Esophagus squamous epithelium (tissue), 5 donors: ENCODE measurements at regions not wholly inside any gene's neighbourhood (a gene's known extent, or its start where the extent isn't known, plus 50 kb on each side); places are given as distances from the start of the nearest gene placed in this dataset.

ENCODE experiments used
- DNase-seq: peaks from one replicate; lab custom pipeline; 2025; lab: John Stamatoyannopoulos, UW
- H3K27ac ChIP-seq, 4 donors: fragments of 200-600 bp; sonication (generic); one replicate each; pipeline ENCODE4 v1.5.1; 2016 to 2019; ENCODE audit warnings: mild to moderate bottlenecking in 1 of 4
- H3K27me3 ChIP-seq, 4 donors: fragments of 200-600 bp; sonication (generic); 1 replicate in 3 of 4; 2 replicates in 1 of 4; pipeline versions ENCODE4 v1.5.1 to v1.6.0; 2017 to 2021; ENCODE audit warnings: antibody characterized with exemption in 1 of 4
- H3K36me3 ChIP-seq, 3 donors: fragments of 200-600 bp; sonication (generic); one replicate each; pipeline ENCODE4 v1.5.1; 2016 to 2019
- H3K4me1 ChIP-seq, 3 donors: fragments of 200-600 bp; sonication (generic); one replicate each; pipeline ENCODE4 v1.5.1; 2017 to 2019
- H3K4me3 ChIP-seq, 4 donors: fragments of 200-600 bp; sonication (generic); 1 replicate in 3 of 4; 2 replicates in 1 of 4; pipeline ENCODE4 v1.5.1; 2016 to 2019; ENCODE audit warnings: mild to moderate bottlenecking in 2 of 4, moderate library complexity in 1 of 4
- H3K9me3 ChIP-seq, 3 donors: fragments of 200-600 bp; sonication (generic); one replicate each; pipeline ENCODE4 v1.5.1; 2016 to 2019
- POLR2A ChIP-seq, 4 donors: fragments of 450-650 bp; IDR thresholded peaks; one replicate each; pipeline ENCODE4 v1.6.1; 2017; ENCODE audit warnings: antibody characterized with exemption in 4 of 4, mild to moderate bottlenecking in 4 of 4, moderate library complexity in 3 of 4
- WGBS, 2 donors: methylation state at CpG; one replicate each; pipeline ENCODE4 v1.1.5; 2018; 5-methylcytosine and 5-hydroxymethylcytosine counted together
- intact Hi-C: fragments of 100-400 bp; cut with DNase I; formaldehyde crosslinking; loops from one replicate; pipeline ENCODE4 v1.15.0; 2022
- TF ChIP-seq, protein P1 (sequence below), 6 experiments: fragments of 450-650 bp in 4 of 6; fragments of 200-600 bp in 2 of 6; sonication (generic) in 2 of 6; IDR thresholded peaks; one replicate each; pipeline ENCODE4 v1.5.1; 2016 to 2019; ENCODE audit warnings: antibody characterized with exemption in 6 of 6, mild to moderate bottlenecking in 4 of 6, moderate library complexity in 4 of 6
- donor health status: DM: yes; HTN: yes; CAD: no.

DNA sequence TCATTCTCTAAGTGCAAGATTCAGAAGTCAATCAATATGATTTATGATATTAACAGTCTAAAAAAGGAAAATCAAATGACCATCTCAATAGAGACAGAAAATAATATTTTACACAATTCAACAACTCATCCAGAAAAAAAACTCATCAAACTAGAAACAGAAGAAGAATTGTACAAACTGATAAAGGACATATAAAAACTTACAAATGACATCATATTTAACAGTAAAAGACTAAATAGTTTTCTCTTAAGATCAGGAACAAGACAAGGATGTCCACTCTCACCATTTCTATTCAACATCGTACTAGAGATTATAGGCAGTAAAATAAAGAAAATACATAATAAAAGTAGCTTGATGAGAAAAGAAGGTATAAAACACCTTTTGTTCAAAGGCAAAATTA is 527.3 kb downstream of the DACH1 start:
- no peak overlapping the region for H3K4me3 ChIP-seq
- intact Hi-C loops: no loop called here
- H3K9me3 ChIP-seq: no peaks in the 10 kb centered on the region
- H3K27me3 ChIP-seq: no peaks in the 10 kb centered on the region
- H3K36me3 ChIP-seq: no peaks in the 10 kb centered on the region
- DNase-seq: no peak
- no peak overlapping the region for H3K27ac ChIP-seq
- WGBS, 2 donors: 88 to 91% methylated on average over 1 of the region's 1 CpG
- TF ChIP-seq POLR2A (IDR thresholded peaks at IDR 0.05): no peak
- H3K4me1 ChIP-seq: no peaks in the 10 kb centered on the region

DNA sequence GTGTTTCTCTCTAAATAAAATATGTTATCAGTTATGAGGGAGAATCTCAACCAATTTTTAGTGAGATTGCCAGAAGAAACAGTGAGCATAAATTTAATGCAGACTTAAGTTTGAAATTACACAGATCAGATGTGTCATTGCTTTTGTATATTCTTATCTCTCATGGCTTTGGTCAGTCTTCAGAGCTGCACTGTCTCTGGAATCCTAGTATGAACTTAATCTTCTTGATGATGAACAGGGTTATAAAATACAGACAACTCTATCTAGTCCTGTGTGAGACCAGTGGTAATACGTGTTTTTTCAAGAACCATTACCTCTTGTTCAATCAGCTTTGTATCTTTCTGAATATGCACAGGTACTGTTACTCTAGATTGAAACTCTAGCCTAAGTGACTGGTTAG is 528.0 kb downstream of the DACH1 start:
- Histone ChIP-seq H3K36me3 (no peaks in the 10 kb centered on the region), H3K27me3 (no peaks in the 10 kb centered on the region), H3K9me3 (no peaks in the 10 kb centered on the region), H3K4me3 (no peak overlapping the region), H3K27ac (no peak overlapping the region), H3K4me1 (no peaks in the 10 kb centered on the region)
- no peak for DNase-seq
- no peak for TF ChIP-seq POLR2A (IDR thresholded peaks at IDR 0.05)
- TF ChIP-seq, protein P1, sequence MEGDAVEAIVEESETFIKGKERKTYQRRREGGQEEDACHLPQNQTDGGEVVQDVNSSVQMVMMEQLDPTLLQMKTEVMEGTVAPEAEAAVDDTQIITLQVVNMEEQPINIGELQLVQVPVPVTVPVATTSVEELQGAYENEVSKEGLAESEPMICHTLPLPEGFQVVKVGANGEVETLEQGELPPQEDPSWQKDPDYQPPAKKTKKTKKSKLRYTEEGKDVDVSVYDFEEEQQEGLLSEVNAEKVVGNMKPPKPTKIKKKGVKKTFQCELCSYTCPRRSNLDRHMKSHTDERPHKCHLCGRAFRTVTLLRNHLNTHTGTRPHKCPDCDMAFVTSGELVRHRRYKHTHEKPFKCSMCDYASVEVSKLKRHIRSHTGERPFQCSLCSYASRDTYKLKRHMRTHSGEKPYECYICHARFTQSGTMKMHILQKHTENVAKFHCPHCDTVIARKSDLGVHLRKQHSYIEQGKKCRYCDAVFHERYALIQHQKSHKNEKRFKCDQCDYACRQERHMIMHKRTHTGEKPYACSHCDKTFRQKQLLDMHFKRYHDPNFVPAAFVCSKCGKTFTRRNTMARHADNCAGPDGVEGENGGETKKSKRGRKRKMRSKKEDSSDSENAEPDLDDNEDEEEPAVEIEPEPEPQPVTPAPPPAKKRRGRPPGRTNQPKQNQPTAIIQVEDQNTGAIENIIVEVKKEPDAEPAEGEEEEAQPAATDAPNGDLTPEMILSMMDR (IDR thresholded peaks at IDR 0.05): no peak
- intact Hi-C loops: no loop called here
- WGBS, 2 donors: 54 to 72% methylated on average over 1 of the region's 1 CpG

DNA sequence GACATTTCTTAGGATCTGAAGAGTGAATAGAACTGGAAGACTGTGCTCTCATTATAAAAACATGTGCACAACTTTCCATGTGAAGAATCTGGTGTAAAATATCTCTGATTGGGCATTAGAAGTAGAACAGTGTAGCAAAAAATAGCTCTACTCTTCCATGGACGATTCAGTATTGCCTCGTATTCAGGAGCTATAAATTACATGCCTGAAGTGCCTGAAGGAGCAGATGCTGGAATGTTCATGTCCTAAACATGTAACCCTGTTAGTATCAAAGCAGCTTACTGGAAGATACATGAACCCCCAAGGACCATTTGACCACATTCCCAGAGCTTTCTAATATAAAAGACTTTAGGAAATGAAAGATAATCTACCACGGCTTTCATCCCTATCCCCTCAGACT is 528.9 kb downstream of the DACH1 start:
- Histone ChIP-seq H3K27ac (no peak overlapping the region), H3K27me3 (no peaks in the 10 kb centered on the region), H3K9me3 (no peaks in the 10 kb centered on the region), H3K4me3 (no peak overlapping the region), H3K4me1 (no peaks in the 10 kb centered on the region), H3K36me3 (no peaks in the 10 kb centered on the region)
- 73 to 79% methylated on average over 3 of the region's 3 CpGs for WGBS, 2 donors
- intact Hi-C loops: no loop called here
- DNase-seq: no peak
- no peak for TF ChIP-seq POLR2A (IDR thresholded peaks at IDR 0.05)
- TF ChIP-seq, protein P1 (IDR thresholded peaks at IDR 0.05): no peak

DNA sequence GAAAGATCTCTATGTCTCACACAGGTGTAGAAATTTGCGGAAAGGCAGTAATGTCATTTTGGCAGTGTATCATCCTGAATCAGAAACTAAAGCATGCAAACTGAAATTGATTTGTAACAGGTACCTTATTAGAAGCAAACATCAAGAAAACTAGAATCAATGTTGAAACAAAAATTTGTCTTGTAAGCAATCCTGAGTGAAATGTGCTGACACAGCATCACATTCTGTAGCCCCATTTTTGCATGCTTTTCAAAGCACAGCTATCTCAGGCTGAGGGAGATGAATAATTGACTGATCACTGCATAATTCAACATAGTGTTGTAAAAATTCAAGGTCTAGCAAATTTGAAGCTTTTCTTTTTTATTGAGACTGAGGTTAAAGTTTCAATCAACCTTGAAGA is 539.7 kb downstream of the DACH1 start:
- 83 to 91% methylated on average over 1 of the region's 1 CpG for WGBS, 2 donors
- TF ChIP-seq, protein P1 (IDR thresholded peaks at IDR 0.05): no peak
- TF ChIP-seq POLR2A (IDR thresholded peaks at IDR 0.05): no peak

DNA sequence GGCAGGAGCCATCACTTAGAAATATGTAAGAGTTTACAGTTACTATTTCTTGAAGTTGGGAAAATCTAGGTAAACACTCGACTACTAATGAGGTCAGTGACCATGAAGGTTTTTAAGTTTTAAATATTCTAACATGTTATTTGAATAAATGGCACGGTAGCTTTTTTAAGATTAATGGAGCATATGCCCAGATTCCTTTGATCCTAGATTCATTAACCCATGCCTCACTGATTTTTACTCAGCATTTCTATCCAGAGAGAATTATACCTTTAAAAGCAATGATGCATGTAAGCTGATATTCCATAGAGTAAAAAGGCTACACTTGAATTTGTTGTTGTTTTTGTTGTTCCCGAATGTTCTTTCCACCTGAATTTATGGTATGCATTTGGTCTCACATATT is 541.4 kb downstream of the DACH1 start:
- intact Hi-C loops: no loop called here
- no peak overlapping the region for H3K27ac ChIP-seq
- H3K36me3 ChIP-seq: no peaks in the 10 kb centered on the region
- H3K9me3 ChIP-seq: no peaks in the 10 kb centered on the region
- TF ChIP-seq POLR2A (IDR thresholded peaks at IDR 0.05): no peak
- TF ChIP-seq, protein P1 (IDR thresholded peaks at IDR 0.05): no peak
- no peak overlapping the region for H3K4me3 ChIP-seq
- no peaks in the 10 kb centered on the region for H3K4me1 ChIP-seq
- WGBS, 2 donors: 75 to 76% methylated on average over 3 of the region's 3 CpGs
- H3K27me3 ChIP-seq: no peaks in the 10 kb centered on the region
- no peak for DNase-seq

More for the DNA sequence above, 539.7 kb downstream of the DACH1 start:
- H3K9me3 ChIP-seq: no peaks in the 10 kb centered on the region
- H3K4me3 ChIP-seq: no peak overlapping the region
- H3K27ac ChIP-seq: no peak overlapping the region
- H3K27me3 ChIP-seq: no peaks in the 10 kb centered on the region
- no peak for DNase-seq
- H3K36me3 ChIP-seq: no peaks in the 10 kb centered on the region
- intact Hi-C loops: no loop called here
- H3K4me1 ChIP-seq: no peaks in the 10 kb centered on the region

DNA sequence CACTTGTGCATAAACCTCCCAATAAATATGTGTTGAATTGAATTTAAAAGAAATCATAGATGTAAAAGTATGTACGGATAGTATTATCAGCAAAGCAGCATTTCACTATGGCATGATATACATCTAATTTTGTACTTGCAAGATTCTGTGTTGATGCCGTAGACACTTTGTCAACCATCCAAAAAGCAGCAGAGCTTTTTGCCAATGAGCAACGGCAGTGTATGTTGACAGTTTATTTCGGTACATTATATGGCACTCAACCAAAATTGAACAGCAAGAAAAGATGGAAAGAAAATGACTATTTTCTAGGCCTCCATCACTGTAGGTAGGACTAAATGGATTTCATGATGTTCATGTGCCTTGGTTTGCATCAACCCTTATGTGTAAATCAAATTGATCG is 543.7 kb downstream of the DACH1 start:
- no peak for DNase-seq

More for the DNA sequence above, 543.7 kb downstream of the DACH1 start:
- H3K4me1 ChIP-seq: no peaks in the 10 kb centered on the region
- intact Hi-C loops: no loop called here
- H3K27me3 ChIP-seq: no peaks in the 10 kb centered on the region
- no peak overlapping the region for H3K4me3 ChIP-seq
- WGBS, 2 donors: 78 to 85% methylated on average over 5 of the region's 5 CpGs
- no peak for TF ChIP-seq POLR2A (IDR thresholded peaks at IDR 0.05)
- TF ChIP-seq, protein P1 (IDR thresholded peaks at IDR 0.05): no peak
- H3K36me3 ChIP-seq: no peaks in the 10 kb centered on the region
- no peak overlapping the region for H3K27ac ChIP-seq
- H3K9me3 ChIP-seq: no peaks in the 10 kb centered on the region
